KG1 (cell line): ENCODE measurements at regions not wholly inside any gene's neighbourhood (a gene's known extent, or its start where the extent isn't known, plus 50 kb on each side); places are given as distances from the start of the nearest gene placed in this dataset.

Experiments
- DNase-seq: peaks from one replicate; lab custom pipeline; 2025; lab: John Stamatoyannopoulos, UW

- no peak for DNase-seq
These were observed 57.3 kb downstream of the MAF start for GRCh38 chr16:79543219-79543618.

- DNase-seq = no peak
These were observed 58.2 kb downstream of the MAF start for GRCh38 chr16:79542237-79542774.

GRCh38 chr16:79540825-79541595, 59.5 kb downstream of the MAF start:
- DNase-seq = no peak

GRCh38 chr16:79537584-79537983, 63.0 kb downstream of the MAF start:
- DNase-seq = no peak

GRCh38 chr16:79536958-79537357, 63.6 kb downstream of the MAF start:
- DNase-seq = no peak

GRCh38 chr16:79535130-79535529, 65.4 kb downstream of the MAF start:
- DNase-seq = no peak

GRCh38 chr16:79534143-79534542, 66.4 kb downstream of the MAF start:
- DNase-seq = no peak

GRCh38 chr16:79533292-79533691, 67.2 kb downstream of the MAF start:
- DNase-seq = no peak

GRCh38 chr16:79532785-79533184, 67.8 kb downstream of the MAF start:
- DNase-seq = no peak

- no peak for DNase-seq
These were observed 68.3 kb downstream of the MAF start for GRCh38 chr16:79532273-79532672.

- no peak for DNase-seq
These were observed 72.2 kb downstream of the MAF start for GRCh38 chr16:79528338-79528737.

- no peak for DNase-seq
These were observed 76.6 kb downstream of the MAF start for GRCh38 chr16:79523971-79524370.

- DNase-seq = peak; percentile 26
These were observed 81.1 kb downstream of the MAF start for GRCh38 chr16:79519448-79519847.

- DNase-seq = no peak
These were observed 83.4 kb downstream of the MAF start for GRCh38 chr16:79517156-79517555.

- no peak for DNase-seq
These were observed 89.7 kb downstream of the MAF start for GRCh38 chr16:79510879-79511278.

- no peak for DNase-seq
These were observed 90.6 kb downstream of the MAF start for GRCh38 chr16:79509906-79510305.

GRCh38 chr16:79509211-79509631, 91.3 kb downstream of the MAF start:
- DNase-seq = peak; percentile 9

GRCh38 chr16:79508294-79508693, 92.2 kb downstream of the MAF start:
- no peak for DNase-seq

- no peak for DNase-seq
These were observed 95.2 kb downstream of the MAF start for GRCh38 chr16:79505344-79505743.

GRCh38 chr16:79503511-79503910, 97.0 kb downstream of the MAF start:
- no peak for DNase-seq

GRCh38 chr16:79501446-79501845, 99.1 kb downstream of the MAF start:
- no peak for DNase-seq

GRCh38 chr16:79500866-79501265, 99.7 kb downstream of the MAF start:
- no peak for DNase-seq

GRCh38 chr16:79500286-79500685, 100.3 kb downstream of the MAF start:
- no peak for DNase-seq

GRCh38 chr16:79498928-79499327, 101.6 kb downstream of the MAF start:
- DNase-seq = no peak
